Panc1 (cell line): ENCODE measurements at regions not wholly inside any gene's neighbourhood (a gene's known extent, or its start where the extent isn't known, plus 50 kb on each side); places are given as distances from the start of the nearest gene placed in this dataset.

Experiments used
- CTCF ChIP-seq: fragments of 450-650 bp; IDR thresholded peaks from 2 replicates; pipeline ENCODE4 v1.5.1; 2017; ENCODE audit warnings: mild to moderate bottlenecking
- POLR2AphosphoS5 ChIP-seq: IDR thresholded peaks from 2 replicates; pipeline ENCODE4 v1.6.1; 2012; ENCODE audit warnings: mild to moderate bottlenecking, low read depth, low read length, moderate library complexity

GRCh38 chr15:56837273-56837672 lies 81.2 kb upstream of the TCF12 start:
- no peak for TF ChIP-seq CTCF
- no peak for TF ChIP-seq POLR2AphosphoS5
